ENCODE measurements at regions not wholly inside any gene's neighbourhood (a gene's known extent, or its start where the extent isn't known, plus 50 kb on each side); places are given as distances from the start of the nearest gene placed in this dataset.

DNA sequence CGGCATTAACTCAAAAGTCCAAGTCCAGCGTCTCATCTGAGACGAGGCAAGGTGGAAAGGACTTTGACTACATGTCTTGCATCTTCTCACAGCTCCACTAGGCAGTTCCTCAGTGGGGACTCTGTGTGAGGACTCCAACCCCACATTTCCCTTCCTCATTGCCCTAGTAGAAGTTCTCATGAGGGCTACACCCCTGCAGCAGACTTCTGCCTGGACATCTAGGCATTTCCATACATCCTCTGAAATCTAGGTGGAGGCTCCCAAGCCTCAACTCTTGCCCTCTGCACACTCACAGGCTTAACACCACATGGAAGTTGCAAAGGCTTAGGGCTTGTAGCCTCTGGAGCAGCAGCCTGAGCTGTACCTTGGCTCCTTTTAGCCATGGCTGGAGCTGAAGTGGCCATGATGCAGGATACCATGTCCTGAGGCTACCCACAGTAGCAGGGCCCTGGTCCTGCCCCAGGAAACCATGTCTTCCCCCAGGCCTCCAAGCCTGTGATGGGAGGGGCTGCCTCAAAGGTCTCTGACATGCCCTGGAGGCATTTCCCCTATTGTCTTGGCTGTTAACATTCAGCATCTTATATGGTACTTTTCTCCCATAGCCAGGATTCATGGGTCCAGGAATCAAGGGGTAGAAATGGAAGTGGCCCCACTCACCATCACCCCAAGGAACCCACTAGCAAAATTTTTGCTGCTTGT lies 194.6 kb upstream of the KCNG1 start:
- no peak for DNase-seq (ENCODE audit: low spot score)

DNA sequence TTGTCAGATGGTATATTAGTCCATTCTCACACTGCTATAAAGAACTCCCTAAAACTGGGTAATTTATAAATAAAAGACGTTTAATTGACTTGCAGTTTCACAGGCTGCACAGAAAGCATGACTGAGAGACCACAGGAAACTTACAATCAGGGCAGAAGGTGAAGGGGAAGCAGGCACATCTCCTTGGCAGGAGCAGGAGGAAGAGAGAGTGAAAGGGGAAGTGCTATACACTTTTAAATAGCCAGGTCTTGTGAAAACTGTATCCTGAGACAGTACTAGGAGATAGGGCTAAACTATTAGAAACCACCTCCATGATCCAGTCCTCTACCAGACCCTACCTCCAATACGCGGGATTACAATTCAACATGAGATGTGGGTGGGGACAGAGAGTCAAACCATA lies 193.9 kb upstream of the KCNG1 start:
- no peak for DNase-seq (ENCODE audit: low spot score)

DNA sequence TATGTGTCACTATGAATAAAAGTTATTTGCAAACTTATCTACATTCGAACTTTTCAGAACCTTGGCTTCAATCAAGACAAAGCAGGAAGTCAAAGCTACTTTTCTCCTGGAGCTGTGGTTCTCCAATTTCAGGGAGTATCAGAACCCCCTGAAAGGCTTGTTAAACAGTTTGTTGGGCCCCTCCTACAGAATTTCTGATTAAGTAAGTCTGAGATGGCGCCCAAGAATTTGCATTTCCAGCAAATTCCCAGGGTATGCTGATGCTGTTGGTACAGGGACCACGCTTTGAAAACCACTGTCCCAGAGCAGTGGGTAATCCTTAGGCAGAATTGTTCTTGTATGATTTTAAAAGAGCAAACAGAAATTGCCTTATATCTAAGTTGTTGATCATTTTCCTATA lies 189.9 kb upstream of the KCNG1 start:
- no peak for DNase-seq (ENCODE audit: low spot score)

DNA sequence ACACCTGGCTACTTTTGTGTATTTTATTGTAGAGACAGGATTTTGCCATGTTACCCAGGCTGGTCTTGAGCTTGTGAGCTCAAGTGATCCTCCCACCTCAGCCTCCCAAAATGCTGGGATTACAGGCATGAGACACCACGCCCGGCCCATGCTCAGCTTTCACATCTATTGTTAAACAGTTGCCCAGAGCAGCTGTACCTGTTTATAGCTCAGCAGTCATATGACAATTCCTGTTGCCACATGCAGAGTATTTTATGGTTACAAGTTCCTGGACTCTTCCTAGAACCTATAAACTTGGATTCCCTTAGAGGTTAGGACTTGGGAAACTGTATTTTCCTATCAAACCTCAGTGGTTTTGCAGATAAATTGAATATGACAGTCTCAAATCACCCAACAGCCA lies 188.3 kb upstream of the KCNG1 start:
- DNase-seq (ENCODE audit: low spot score) = no peak

DNA sequence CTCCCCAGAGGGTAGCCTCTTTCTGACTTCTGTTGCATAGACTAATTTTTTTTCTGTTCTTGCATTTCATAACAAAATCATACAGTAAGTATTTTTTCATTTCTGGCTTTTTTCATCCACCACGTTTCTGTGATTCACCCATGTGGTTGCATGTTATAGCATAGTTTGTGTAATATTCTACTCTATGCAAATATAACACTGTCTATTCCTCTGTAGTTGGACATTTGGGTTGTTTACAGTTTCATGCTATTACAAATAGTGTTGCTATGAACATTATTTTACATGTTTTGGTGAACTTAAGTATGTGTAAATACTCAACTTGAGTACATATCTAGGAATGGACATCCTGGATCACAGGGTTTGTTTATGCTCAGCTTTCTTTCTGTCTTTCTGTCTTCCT lies 187.2 kb upstream of the KCNG1 start:
- DNase-seq (ENCODE audit: low spot score) = no peak

DNA sequence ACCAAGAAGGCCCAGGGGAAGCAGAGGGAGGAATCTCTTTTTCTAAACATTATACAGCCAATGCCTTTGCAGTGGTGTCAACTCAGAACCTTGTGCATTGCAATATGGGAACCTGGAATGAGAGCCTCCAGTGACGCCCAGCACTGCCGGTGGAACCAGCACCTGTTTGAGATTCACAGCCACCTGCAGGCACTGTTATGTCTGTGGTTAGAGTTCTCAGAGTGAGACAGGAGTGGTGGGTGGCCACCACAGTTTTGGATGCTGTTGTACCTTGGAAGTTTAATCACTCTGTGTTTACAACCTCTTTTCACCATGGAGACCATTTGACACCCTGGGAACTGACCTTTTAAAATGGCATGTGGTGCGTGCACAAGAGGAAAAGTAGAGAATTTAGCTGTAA lies 185.3 kb upstream of the KCNG1 start:
- DNase-seq (ENCODE audit: low spot score) = no peak

DNA sequence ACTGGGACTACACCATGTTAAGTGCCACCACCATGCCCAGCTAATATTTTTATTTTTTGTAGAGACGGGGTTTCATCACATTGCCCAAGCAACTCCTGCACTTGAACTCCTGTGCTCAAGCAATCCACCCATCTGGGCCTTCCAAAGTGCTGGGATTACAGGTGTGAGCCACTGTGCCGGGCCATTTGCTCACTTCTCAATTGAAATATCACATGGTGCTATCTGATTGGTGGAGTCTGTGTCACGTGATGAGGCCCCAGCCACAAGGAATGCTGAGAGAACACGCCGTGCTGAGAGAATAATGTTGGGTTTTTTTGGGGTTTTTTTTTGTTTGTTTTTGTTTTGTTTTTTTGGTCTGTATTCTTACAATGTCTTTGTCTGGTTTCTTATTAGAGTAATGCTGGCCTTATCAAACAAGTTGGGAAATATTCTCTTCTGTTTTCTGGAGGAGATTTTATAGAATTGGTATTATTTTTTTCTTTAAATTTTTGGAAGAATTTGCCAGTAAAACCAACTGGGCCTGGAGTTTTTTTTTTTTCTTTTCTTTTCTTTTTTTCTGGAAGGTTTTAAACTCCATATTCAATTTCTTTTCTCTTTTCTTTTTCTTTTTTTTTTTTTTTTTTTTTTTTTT lies 183.2 kb upstream of the KCNG1 start:
- DNase-seq (ENCODE audit: low spot score) = no peak

DNA sequence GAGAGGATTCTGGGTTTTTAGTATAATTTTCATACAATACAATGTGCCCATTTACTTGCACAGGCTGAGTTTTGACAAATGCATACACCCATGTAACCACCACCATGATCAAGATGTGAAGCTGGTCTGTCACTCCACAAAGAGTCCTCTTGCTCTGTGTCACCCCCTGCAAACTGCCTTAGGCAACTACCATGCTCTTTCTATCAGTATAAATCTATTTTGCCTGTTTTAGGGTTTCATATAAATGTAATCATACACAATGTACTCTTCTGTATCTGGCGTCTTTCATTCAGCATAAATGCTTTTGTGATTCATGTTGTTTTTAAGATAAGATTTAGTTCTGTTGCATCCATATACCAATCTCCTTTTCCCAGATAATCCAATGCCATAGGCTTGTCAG lies 181.9 kb upstream of the KCNG1 start:
- no peak for DNase-seq (ENCODE audit: low spot score)

DNA sequence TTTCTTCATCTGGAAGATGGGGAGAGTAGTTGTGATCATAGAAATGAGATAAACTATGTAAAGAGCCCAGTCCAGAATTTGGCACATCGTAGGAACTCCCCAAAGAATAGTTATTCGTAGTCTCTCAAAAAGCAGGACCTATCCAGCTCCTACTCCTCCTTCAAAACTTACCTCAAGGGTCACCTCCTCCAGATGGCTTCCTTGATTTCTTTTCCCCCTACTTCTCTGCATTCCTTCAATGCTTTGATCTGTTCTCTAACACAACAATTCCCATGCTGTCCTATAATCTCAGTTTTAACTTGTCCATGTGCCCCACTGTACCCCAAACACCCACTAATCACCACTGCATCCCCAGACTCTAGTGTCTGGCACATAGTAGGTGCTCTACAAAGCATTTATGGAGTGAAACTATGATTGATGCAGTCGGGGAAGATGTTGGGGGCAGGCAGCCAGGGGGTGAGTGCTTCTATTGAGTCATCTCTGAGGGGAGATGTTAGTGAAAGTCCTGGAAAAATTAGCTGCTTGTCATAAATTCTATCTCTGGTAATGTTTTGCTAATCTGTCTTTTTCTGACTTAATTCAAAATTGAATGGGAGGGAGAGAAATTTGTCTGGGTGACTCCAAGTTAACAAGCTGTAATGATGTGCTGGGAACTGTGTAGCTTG lies 181.3 kb upstream of the KCNG1 start:
- no peak for DNase-seq (ENCODE audit: low spot score)

DNA sequence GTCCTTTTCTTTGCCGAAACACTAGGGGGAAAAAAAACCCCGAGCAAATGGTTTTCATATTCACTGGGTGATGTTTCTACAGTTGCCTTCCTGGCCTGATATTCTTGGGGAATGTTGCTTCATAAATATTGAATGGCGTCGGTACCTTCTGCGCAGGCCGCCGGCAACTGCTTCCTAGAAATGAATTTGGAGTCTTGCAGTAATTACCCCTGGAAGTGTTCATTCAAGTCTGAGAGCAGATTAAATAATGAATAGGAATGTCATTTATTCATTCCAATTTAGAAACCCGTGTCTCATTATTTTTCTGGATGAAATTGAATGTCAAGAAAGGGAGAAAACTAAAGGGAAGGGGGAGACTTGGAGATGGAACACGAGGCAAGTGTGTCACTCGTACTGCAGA lies 179.4 kb upstream of the KCNG1 start:
- no peak for DNase-seq (ENCODE audit: low spot score)

DNA sequence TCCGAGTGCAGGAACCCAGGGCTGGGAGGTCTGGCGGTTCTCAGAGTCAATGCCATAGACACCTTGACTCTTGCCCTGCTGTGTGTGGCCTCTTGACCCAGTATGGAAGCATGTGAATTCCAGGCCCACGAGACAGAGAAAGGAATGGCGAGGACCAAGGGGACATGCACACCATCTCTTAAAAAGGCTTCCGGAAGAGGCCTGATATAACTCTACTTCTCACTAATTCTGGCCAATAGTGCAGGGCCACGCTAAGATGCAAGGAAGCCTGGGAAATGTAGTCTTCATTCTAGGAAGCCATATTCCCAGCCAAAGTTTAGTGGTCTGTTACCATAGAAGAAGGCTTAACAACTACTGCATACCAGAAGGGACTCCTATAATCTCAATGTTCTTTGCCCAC lies 177.0 kb upstream of the KCNG1 start:
- DNase-seq (ENCODE audit: low spot score) = no peak

DNA sequence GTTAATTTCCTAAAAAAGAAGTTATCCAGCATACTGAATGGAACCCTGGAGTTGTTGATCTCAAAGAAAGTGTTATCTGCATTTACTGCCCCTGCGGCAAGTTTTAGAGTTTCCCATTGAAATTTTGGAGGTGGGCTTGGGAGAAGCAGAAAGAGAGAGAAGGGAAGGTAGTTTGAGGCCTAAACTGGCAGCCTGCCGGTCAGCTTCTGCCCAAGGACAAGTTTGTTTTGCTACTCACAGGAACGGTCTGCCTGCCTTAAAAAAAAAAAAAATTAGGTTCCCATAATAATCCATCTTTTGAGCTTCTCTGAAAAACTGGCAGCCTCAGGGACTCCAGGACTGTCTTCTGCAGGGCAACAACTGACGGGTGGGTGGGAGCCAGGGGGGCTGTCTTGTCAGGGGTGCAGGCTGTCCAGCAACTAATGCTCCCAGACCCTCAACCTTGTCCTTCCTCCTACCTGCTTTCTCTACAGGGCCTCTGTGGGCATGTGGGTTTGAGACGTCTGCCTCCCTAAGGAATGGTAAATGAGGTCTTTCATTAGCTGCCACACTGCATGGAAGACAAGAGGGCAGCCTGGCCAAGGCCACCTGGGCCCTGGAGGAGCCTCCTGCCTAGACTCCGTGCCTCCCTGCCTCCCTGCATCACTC lies 176.1 kb upstream of the KCNG1 start:
- no peak for DNase-seq (ENCODE audit: low spot score)

DNA sequence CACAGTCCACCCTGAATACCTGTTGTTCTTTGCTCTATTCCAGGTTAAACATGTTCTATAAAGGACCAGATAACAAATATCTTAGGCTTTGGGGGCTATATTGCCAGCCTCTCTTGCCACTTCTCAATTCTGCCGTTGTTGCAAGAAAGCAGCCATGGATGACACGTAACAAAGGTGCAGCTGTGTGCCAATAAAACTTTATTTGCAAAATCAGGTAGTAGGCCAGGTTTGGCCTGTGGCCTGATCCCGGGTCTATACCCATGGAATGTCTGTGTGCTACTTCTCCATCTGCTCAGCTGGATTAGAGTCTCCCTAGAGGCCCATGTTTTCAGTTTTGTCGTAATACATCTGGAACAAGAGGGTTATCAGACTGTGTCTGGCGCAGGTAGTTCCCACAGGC lies 175.3 kb upstream of the KCNG1 start:
- DNase-seq (ENCODE audit: low spot score) = no peak

DNA sequence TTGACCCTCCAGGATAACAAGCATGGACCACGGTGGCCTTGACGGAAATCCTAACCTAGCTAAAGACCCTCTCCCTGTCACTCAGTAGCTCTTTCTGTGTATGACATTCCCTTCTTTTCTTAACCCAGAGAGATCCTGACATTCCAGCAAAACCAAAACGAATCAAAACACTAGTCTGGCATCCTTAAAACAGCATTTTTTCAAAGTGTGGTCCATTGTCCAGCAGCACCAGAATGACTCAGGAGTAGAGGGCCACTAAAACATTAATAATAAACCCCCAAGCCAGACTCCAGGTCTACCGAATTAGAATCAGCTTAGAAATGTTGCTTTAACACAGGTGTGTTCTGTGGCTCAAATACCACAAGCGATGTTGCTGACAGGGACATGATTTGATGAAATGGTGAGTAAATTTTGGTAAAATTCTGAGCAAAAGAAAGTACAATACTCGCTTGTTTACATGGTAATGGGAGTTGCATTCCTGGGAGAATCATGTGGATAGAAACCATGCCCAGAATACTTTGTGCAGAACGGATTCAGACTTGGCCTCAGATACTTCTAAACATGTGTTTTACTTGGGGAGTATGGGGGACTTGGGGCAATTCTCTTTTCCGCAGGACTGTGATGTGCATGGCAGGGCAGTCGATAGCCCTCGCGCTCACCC lies 174.2 kb upstream of the KCNG1 start:
- DNase-seq (ENCODE audit: low spot score) = no peak

DNA sequence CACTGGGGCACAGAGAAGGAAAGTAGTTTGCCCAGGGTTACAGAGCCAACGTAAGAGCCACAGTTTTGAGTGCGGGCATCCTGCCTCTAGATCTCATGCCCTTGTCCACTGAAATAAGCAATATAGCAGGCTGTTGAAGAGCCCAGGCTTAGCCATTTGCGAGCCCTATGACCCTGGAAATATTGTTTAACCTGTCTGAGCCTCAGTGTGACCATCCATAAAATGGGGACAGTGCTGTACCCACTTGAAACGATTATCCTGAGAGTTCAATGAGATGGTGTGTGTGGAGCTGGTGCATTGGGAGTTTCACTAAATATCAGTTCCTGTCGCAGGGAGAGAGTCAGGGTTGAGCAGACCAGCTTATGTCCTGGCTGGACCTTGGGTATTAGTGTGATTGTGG lies 173.1 kb upstream of the KCNG1 start:
- DNase-seq (ENCODE audit: low spot score) = no peak

DNA sequence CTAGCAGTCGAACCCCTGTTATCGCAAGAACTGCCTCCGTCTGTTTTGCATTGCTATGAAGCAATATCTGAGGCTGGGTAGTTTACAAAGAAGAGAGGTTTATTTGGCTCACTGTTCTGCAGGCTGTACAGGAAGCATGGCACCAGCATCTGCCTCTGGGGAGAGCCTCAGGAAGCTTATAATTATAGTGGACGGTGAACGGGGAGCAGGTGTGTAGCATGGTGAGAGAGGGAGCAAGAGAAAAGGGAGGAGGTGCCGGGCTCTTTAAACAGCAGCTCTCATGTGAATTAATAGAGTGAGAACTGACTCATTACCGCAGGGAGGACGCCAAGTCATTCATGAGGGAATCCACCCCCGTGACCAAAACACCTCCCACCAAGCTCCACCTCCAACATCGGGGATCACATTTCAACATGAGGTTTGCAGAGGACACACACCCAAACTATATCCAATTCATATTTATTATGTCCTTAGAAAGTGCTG lies 172.6 kb upstream of the KCNG1 start:
- no peak for DNase-seq (ENCODE audit: low spot score)

DNA sequence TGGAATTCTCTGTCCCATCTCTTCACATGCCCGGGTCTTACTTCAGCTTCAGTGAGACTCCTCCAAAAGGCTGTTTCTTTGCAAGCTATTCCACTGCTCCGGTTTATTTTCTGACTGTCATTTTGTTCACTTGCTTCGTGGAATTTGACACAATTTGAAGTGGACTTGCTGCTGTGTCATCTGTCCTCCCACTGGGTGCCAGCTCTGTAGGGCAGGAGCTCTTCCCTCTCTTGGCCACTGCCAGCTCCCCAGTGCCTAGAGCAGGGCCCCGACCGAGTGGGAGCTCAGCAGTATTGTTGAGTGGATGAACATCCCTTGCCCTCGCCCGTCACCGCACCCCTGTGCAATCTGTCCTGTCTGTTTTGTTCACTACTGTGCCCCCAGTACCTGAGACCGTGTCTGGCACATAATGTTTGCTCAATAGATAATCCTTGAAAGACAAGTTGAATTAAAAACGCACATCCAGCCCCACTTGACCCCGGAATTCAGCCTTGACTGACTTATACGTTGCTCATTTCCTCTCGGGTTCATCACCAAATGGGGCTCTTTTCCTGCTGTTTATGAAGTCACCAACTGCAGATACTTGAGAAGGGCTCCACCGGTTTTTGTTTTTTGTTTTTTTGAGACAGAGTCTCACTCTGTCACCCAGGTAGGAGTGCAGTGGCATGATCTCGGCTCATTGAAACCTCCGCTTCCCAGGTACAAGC lies 170.3 kb upstream of the KCNG1 start:
- DNase-seq (ENCODE audit: low spot score) = no peak

DNA sequence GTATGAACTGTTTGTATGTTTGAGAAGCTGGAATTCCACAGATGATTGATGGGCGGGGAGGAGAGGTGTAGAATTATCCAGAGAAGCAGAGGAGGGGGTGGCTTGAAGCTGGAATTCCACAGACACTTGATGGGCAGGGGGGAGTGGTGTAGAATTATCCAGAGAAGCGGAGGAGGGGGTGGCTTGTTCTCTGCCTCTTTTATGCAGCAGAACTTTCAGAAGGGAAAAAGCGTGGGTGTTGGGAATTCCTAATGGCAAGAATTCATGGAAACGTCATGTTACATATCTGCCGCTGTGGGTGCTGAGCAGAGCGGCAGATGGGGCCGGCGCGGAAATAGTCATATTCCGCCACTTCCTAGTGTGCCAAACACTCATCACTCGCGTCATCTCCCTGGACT lies 167.9 kb upstream of the KCNG1 start:
- DNase-seq (ENCODE audit: low spot score) = no peak

DNA sequence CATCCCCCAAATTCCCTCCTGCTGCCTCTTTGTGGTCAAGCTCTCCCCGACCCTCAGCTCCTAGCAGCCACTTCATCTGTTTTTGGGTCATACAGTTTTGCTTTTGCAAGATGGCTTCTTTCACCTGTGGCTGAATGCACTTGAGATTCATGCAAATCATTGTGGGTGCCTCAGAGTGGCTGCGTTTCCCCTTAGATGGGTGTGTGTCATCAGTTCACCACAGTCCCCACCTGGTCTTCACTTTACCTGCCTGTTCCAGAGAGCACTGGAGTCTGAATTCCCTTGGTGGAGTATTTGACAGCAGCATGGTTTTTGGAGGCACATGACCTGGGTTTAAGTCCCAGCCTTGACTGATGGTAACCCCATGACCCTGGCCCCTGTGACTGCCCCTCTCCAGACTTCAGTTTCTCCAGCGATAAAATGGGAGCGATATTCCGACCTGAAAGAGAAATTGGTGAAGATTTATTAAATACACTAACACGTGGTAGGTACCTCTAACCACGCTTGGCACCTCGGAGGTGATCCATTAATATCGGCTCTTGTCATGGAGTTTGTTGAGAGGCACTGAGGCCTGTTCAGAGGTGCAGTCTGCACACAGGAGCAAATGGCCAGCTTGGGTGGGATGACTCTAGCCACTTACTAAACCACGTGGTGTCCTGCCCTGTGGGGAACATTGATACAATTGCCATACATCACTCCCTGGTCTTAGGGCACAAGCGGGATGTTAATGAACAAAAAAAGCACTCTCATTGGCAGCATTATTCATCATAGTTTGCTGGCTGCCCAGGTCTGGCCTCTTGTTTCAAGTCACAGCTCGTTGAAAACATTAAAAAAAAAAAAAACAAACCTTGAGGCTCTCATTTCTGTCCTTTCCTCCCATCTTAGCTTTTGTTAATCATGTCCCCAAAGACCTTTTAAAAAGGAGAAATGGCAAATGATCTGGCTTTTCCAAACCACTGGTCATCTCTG lies 167.2 kb upstream of the KCNG1 start:
- no peak for DNase-seq (ENCODE audit: low spot score)

DNA sequence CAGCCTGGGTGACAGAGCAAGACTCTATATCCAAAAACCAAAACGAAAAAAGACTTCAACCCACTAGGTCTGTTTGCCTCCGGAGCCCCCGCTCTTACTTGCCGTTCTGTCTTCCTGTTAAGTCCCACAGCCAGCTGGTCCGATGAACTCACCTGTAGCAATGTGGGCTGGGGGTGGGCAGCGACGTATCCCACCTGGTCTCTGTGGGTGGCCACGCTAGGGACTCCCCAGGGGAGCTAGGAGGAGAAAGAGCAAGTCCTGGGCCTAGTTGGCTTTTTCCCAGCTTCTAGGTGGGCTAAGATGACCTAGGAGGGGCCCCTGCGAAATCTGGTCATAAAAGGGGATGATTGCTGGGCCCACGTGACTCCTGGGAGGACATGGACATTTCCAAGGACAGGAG lies 166.0 kb upstream of the KCNG1 start:
- DNase-seq (ENCODE audit: low spot score) = no peak

DNA sequence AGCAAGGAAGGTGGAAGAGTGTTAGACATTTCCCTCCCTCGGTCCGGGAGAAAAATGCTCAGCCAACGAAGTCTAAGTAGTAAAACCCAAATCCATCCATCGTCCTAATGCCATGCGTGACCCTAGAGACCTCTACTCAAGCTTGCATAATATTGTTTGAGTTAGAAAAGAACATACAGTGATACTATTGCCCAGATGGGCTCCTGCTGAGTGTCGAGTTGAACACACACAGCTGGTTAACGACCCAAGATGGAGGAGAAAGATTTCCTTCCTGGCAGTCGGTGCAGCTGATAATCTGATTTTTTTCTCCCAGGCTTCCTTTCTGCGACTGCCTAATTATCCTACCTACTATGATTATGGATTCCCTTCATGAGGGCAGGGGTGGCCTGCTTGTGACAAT lies 164.4 kb upstream of the KCNG1 start:
- DNase-seq (ENCODE audit: low spot score) = no peak
